ENCODE measurements at regions not wholly inside any gene's neighbourhood (a gene's known extent, or its start where the extent isn't known, plus 50 kb on each side); places are given as distances from the start of the nearest gene placed in this dataset.

DNA sequence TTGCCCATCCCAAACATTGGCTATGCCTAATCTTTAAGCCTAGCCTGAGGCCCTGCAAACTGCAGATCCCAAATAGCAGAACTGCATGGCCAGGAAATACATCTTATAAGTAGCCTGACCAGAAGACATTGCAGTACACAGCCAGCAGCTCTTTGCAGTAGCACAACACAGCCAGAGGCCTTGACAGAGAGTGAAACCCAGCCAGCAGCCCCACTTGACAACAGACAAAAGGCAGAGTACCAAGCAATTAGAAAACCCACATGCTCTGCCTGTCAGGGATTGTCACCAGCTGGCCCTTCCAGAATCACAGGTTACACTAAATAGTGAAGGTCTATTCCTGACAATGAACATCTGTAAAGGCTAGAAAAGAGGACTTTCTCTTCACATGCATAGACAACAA lies 242.8 kb upstream of the TMEM72 start:
- TF ChIP-seq, protein P1, sequence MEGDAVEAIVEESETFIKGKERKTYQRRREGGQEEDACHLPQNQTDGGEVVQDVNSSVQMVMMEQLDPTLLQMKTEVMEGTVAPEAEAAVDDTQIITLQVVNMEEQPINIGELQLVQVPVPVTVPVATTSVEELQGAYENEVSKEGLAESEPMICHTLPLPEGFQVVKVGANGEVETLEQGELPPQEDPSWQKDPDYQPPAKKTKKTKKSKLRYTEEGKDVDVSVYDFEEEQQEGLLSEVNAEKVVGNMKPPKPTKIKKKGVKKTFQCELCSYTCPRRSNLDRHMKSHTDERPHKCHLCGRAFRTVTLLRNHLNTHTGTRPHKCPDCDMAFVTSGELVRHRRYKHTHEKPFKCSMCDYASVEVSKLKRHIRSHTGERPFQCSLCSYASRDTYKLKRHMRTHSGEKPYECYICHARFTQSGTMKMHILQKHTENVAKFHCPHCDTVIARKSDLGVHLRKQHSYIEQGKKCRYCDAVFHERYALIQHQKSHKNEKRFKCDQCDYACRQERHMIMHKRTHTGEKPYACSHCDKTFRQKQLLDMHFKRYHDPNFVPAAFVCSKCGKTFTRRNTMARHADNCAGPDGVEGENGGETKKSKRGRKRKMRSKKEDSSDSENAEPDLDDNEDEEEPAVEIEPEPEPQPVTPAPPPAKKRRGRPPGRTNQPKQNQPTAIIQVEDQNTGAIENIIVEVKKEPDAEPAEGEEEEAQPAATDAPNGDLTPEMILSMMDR (IDR thresholded peaks at IDR 0.05; ENCODE audit: low read depth, low read length): no peak
- H3K4me3 ChIP-seq (replicated peaks in 1 of 2; ENCODE audit: low read depth in 2 of 2, low read length in 2 of 2): no peak overlapping the region
- DNase-seq (ENCODE audit: low read depth in 2 of 2): no peak

DNA sequence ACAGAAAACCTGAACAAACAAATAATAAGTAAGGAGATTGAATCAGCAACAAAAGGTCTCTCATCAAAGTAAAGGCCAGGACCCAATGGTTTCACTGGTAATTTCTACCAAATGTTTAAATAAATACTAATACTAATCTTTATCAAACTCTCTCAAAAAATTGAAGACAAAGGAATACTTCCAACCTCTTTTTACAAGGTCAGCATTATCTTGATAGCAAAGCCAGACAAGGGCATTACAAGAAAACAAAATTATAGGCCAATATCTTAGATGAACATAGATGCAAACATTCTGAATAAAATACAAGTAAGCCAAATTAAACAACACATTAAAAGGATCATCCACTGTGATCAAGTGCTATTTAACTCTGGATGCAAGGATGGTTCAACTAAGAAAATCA lies 239.8 kb upstream of the TMEM72 start:
- no peak for DNase-seq (ENCODE audit: low read depth in 2 of 2)
- TF ChIP-seq, protein P1 (IDR thresholded peaks at IDR 0.05; ENCODE audit: low read depth, low read length): no peak
- no peak overlapping the region for H3K4me3 ChIP-seq (replicated peaks in 1 of 2; ENCODE audit: low read depth in 2 of 2, low read length in 2 of 2)

DNA sequence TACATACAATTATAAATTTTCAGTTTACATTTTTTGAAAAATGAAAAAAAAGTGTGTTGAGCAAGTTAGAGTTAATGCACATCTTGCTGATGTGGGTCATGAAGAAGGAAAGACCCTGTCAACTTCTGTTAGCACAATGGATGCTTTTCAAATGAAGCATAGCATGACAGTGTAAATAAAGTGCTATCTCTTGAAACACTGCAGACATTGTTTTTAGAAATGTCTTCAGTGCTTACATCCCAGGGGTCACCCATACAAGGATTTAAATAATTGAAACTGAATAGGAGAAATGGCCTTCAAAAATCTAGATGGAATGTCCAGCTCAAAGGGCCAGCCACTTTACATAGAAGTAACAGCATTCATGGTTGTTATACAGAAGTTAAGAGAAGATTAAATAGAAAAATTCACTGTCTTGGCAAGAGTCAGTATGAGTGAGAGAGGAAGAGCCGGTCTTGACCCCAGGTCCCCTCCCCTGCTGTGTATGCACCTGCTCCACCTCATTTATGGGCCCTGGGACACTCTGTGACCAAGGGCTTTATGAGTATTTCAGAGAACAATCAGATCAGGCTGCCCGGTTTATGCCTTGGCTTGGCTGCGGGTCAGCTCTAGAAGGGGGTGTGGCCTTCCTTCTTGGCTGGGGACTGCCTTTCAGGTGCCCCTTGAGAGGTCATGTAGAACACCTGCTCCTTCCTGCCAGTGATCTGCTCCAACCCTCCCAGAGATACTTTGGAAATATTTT lies 237.7 kb upstream of the TMEM72 start:
- no peak for DNase-seq (ENCODE audit: low read depth in 2 of 2)
- TF ChIP-seq, protein P1 (IDR thresholded peaks at IDR 0.05; ENCODE audit: low read depth, low read length): no peak
- no peak overlapping the region for H3K4me3 ChIP-seq (replicated peaks in 1 of 2; ENCODE audit: low read depth in 2 of 2, low read length in 2 of 2)

GRCh38 chr10:44674536-44675386 lies 236.4 kb upstream of the TMEM72 start:
- H3K4me3 ChIP-seq (replicated peaks in 1 of 2; ENCODE audit: low read depth in 2 of 2, low read length in 2 of 2): no peak overlapping the region
- TF ChIP-seq, protein P1 (IDR thresholded peaks at IDR 0.05; ENCODE audit: low read depth, low read length): no peak
- DNase-seq (ENCODE audit: low read depth in 2 of 2): peak in 1 of 2 donors; percentile 76

DNA sequence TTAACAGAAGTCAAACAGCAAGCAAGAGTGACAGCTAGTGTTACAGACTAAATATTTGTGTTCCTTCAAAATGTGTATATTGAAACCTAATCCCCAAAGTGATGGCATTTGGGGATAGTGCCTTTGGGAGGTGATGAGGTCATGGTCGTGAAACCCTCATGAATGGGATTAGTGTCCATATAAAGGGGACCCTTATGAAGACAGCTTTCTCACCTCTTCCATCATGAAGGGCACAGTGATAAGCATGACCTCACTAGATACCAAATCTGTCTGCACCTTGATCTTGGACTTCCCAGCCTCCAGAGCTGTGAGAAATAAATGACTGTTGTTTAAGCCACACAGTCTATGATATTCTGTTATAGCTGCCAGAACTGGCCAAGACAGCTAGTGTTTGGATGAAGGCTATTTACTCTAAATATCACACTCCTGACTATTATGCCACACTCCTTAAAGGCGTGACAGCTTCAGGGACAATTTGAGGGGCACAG lies 235.7 kb upstream of the TMEM72 start:
- no peak for DNase-seq (ENCODE audit: low read depth in 2 of 2)
- no peak overlapping the region for H3K4me3 ChIP-seq (replicated peaks in 1 of 2; ENCODE audit: low read depth in 2 of 2, low read length in 2 of 2)
- TF ChIP-seq, protein P1 (IDR thresholded peaks at IDR 0.05; ENCODE audit: low read depth, low read length): no peak

GRCh38 chr10:44680764-44681163 lies 230.4 kb upstream of the TMEM72 start:
- H3K4me3 ChIP-seq (replicated peaks in 1 of 2; ENCODE audit: low read depth in 2 of 2, low read length in 2 of 2): no peak overlapping the region
- DNase-seq (ENCODE audit: low read depth in 2 of 2): no peak
- TF ChIP-seq, protein P1 (IDR thresholded peaks at IDR 0.05; ENCODE audit: low read depth, low read length): no peak
